PC-3 (cell line): ENCODE measurements at regions not wholly inside any gene's neighbourhood (a gene's known extent, or its start where the extent isn't known, plus 50 kb on each side); places are given as distances from the start of the nearest gene placed in this dataset.

Experiments used
- ATAC-seq: fragments of 200-7000 bp; cut with Tn5 transposase; 2 replicates; pipeline ENCODE4 v1.9.1; 2020; ENCODE audit warnings: mild to moderate bottlenecking, moderate library complexity
- BruUV-seq: library from RNA; stranded (reverse); fragments of 400-500 nt; replicated peaks from 2 replicates; lab custom pipeline; 2021; lab: Mats Ljungman, UMichigan
- CTCF ChIA-PET: fragments of 300-600 bp; sonication (Branson Sonifier 250); formaldehyde crosslinking; loops from one replicate; lab custom pipeline; 2022; ENCODE audit warnings: antibody characterized with exemption; lab: Charles Lee
- POLR2A ChIA-PET: fragments of 300-600 bp; sonication (Branson Sonifier 250); formaldehyde crosslinking; loops from one replicate; lab custom pipeline; 2022; ENCODE audit warnings: antibody characterized with exemption; ENCODE audit not compliant: unreplicated experiment; lab: Charles Lee
- DNase-seq: peaks from one replicate; pipeline ENCODE4 v3.0.0-alpha.2; 2015
- H2AFZ ChIP-seq: fragments of 300-600 bp; sonication (generic); 2 replicates; pipeline ENCODE4 v1.6.0; 2016; ENCODE audit warnings: antibody characterized with exemption, low read length
- H3F3A ChIP-seq: fragments of 300-600 bp; sonication (generic); one replicate; pipeline ENCODE4 v1.6.0; 2017; ENCODE audit warnings: antibody characterized with exemption, low read length, control low read depth, mild to moderate bottlenecking; ENCODE audit not compliant: unreplicated experiment
- H3K27ac ChIP-seq: fragments of 300-600 bp; sonication (generic); 2 replicates; pipeline ENCODE4 v1.5.1; 2016; ENCODE audit warnings: mild to moderate bottlenecking, low read length
- H3K27me3 ChIP-seq: fragments of 300-600 bp; sonication (generic); 2 replicates; pipeline ENCODE4 v1.6.1; 2016; ENCODE audit warnings: low read length, mixed read lengths
- H3K36me3 ChIP-seq: fragments of 300-600 bp; sonication (generic); 2 replicates; pipeline ENCODE4 v1.6.1; 2016; ENCODE audit warnings: low read depth, mixed run types, low read length, mixed read lengths
- H3K4me1 ChIP-seq: fragments of 300-600 bp; sonication (generic); 2 replicates; pipeline ENCODE4 v1.5.1; 2016; ENCODE audit warnings: low read length; ENCODE audit not compliant: insufficient read depth
- H3K4me2 ChIP-seq: fragments of 300-600 bp; sonication (generic); 2 replicates; pipeline ENCODE4 v1.6.0; 2016; ENCODE audit warnings: low read length
- H3K4me3 ChIP-seq: fragments of 300-600 bp; sonication (generic); 2 replicates; pipeline ENCODE4 v1.5.1; 2016; ENCODE audit warnings: mild to moderate bottlenecking, low read length, mixed read lengths
- H3K79me2 ChIP-seq: fragments of 300-600 bp; sonication (generic); 2 replicates; pipeline ENCODE4 v1.6.1; 2017; ENCODE audit warnings: low read length, mixed read lengths
- H3K9ac ChIP-seq: fragments of 300-600 bp; sonication (generic); 2 replicates; pipeline ENCODE4 v1.6.0; 2016; ENCODE audit warnings: mild to moderate bottlenecking, low read length
- H3K9me2 ChIP-seq: fragments of 300-600 bp; sonication (generic); replicated peaks from 2 replicates; pipeline ENCODE4 v1.6.1; 2016; ENCODE audit warnings: mixed run types, low read length, mixed read lengths
- H3K9me3 ChIP-seq: fragments of 300-600 bp; sonication (generic); 2 replicates; pipeline ENCODE4 v1.6.1; 2016; ENCODE audit warnings: low read length, mixed read lengths
- H4K20me1 ChIP-seq: fragments of 300-600 bp; sonication (generic); 2 replicates; pipeline ENCODE4 v1.6.1; 2016; ENCODE audit warnings: low read length, mixed read lengths
- EZH2 ChIP-seq: fragments of 300-600 bp; sonication (generic); IDR thresholded peaks from one replicate; pipeline ENCODE4 v1.6.1; 2017; ENCODE audit warnings: antibody characterized with exemption, mild to moderate bottlenecking, low read length; ENCODE audit not compliant: unreplicated experiment
- EZH2phosphoT487 ChIP-seq: fragments of 300-600 bp; sonication (generic); IDR thresholded peaks from 2 replicates; pipeline ENCODE4 v1.6.1; 2018; ENCODE audit warnings: mild to moderate bottlenecking, antibody characterized with exemption, low read length, borderline replicate concordance
- intact Hi-C: fragments of 100-400 bp; cut with micrococcal nuclease; formaldehyde crosslinking; loops from 2 replicates; pipeline ENCODE4 v1.9.0; 2023
- TF ChIP-seq, protein P1 (sequence below): fragments of 300-600 bp; sonication (generic); conservative IDR thresholded peaks from 2 replicates; pipeline ENCODE4 v1.5.1; 2017; ENCODE audit warnings: antibody characterized with exemption, low read depth, mild to moderate bottlenecking, low read length

DNA sequence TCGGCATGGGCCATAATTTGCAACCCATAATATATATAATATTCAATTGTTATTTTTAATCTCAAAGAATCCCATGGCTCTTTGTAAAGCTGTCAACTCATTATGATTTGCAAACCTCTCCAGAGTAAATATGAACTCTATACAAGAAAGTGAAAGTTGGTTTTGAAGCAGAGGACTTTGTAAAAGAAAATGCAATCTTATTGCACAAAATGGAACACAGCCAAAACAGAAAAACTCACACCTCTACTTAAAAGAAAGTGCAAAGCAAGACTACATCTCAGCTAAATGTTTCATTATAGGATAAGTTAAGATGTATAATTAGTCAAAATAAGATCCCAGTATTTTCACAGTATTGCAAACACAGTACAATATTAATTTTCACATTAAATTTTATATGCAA, 111.2 kb upstream of the FLRT2 start:
- no peak for TF ChIP-seq EZH2phosphoT487
- TF ChIP-seq EZH2: no peak
- TF ChIP-seq, protein P1, sequence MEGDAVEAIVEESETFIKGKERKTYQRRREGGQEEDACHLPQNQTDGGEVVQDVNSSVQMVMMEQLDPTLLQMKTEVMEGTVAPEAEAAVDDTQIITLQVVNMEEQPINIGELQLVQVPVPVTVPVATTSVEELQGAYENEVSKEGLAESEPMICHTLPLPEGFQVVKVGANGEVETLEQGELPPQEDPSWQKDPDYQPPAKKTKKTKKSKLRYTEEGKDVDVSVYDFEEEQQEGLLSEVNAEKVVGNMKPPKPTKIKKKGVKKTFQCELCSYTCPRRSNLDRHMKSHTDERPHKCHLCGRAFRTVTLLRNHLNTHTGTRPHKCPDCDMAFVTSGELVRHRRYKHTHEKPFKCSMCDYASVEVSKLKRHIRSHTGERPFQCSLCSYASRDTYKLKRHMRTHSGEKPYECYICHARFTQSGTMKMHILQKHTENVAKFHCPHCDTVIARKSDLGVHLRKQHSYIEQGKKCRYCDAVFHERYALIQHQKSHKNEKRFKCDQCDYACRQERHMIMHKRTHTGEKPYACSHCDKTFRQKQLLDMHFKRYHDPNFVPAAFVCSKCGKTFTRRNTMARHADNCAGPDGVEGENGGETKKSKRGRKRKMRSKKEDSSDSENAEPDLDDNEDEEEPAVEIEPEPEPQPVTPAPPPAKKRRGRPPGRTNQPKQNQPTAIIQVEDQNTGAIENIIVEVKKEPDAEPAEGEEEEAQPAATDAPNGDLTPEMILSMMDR: no peak
- Histone ChIP-seq H3K27ac (no peak overlapping the region), H2AFZ (no peak overlapping the region), H3K79me2 (no peaks in the 10 kb centered on the region), H3K4me2 (no peak overlapping the region), H3K9ac (no peak overlapping the region), H3K4me1 (peaks cover 12% of the 10 kb centered on the region), H3K36me3 (no peaks in the 10 kb centered on the region), H3K4me3 (no peak overlapping the region), H3K9me3 (no peaks in the 10 kb centered on the region), H3K27me3 (no peaks in the 10 kb centered on the region), H3F3A (no peaks in the 10 kb centered on the region), H3K9me2 (no peaks in the 10 kb centered on the region), H4K20me1 (no peaks in the 10 kb centered on the region)
- DNase-seq: no peak
- POLR2A ChIA-PET: no interaction called here
- intact Hi-C loops: no loop called here
- CTCF ChIA-PET: no interaction called here
- no peak for ATAC-seq
- no TSS peak for BruUV-seq

DNA sequence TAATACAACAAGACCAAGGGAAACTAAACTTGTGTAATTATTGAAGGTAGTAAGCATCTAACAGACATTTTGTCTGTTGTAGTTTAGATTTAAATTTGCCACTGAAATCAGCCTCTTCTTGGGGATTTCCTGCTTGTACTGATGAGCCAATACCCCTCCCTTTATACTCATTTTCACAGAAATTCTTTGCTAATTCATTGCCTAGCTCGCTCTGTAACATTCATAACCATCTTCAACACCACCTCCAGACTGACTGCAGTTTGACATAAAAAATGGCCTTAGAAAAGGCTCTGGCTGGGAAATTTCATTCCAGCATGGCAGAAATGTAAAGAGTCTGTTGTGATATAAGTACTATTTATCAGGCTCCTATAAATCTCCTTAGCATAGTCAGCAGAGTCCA, 109.7 kb upstream of the FLRT2 start:
- no peak for ATAC-seq
- Histone ChIP-seq H4K20me1 (no peaks in the 10 kb centered on the region), H3K4me1 (peaks cover 12% of the 10 kb centered on the region), H3K9ac (no peak overlapping the region), H3K27ac (no peak overlapping the region), H3K4me3 (no peak overlapping the region), H3K27me3 (no peaks in the 10 kb centered on the region), H3K9me3 (no peaks in the 10 kb centered on the region), H3K79me2 (no peaks in the 10 kb centered on the region), H3K9me2 (no peaks in the 10 kb centered on the region), H3K36me3 (no peaks in the 10 kb centered on the region), H2AFZ (no peak overlapping the region), H3F3A (no peaks in the 10 kb centered on the region), H3K4me2 (no peak overlapping the region)
- no peak for DNase-seq
- TF ChIP-seq EZH2phosphoT487 (no peak), EZH2 (no peak)
- TF ChIP-seq, protein P1: no peak
- intact Hi-C loops: no loop called here
- BruUV-seq: no TSS peak
- POLR2A ChIA-PET: no interaction called here
- CTCF ChIA-PET: no interaction called here

DNA sequence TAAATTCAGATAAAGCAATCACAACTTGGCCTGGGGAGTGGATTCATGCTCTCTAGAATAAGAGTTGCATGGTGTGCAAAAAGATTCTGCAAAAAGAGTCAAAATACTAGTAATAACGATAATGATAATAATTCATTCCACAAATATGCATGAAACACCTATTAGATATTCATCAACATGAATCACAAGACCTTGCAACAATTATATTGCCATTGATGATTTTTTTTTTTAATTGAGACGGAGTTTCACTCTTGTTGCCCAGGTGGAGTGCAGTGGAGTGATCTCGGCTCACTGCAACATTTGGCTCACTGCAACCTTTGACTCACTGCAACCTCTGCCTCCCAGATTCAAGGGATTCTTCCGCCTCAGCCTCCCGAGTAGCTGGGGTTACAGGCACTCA, 109.2 kb upstream of the FLRT2 start:
- ATAC-seq: no peak
- no peak overlapping the region for H3K9ac ChIP-seq
- no peaks in the 10 kb centered on the region for H3K27me3 ChIP-seq
- no peaks in the 10 kb centered on the region for H4K20me1 ChIP-seq
- H3K27ac ChIP-seq: no peak overlapping the region
- intact Hi-C loops: no loop called here
- no peaks in the 10 kb centered on the region for H3F3A ChIP-seq
- BruUV-seq: no TSS peak
- no peaks in the 10 kb centered on the region for H3K9me2 ChIP-seq
- no peak for DNase-seq
- H3K79me2 ChIP-seq: no peaks in the 10 kb centered on the region
- TF ChIP-seq EZH2phosphoT487 (no peak), EZH2 (no peak)
- TF ChIP-seq, protein P1: no peak
- no peak overlapping the region for H3K4me3 ChIP-seq
- H3K4me2 ChIP-seq: no peak overlapping the region
- ChIA-PET CTCF (no interaction called here), POLR2A (no interaction called here)
- H3K36me3 ChIP-seq: no peaks in the 10 kb centered on the region
- H2AFZ ChIP-seq: no peak overlapping the region
- H3K4me1 ChIP-seq: peaks cover 12% of the 10 kb centered on the region
- no peaks in the 10 kb centered on the region for H3K9me3 ChIP-seq
